ENCODE measurements at regions not wholly inside any gene's neighbourhood (a gene's known extent, or its start where the extent isn't known, plus 50 kb on each side); places are given as distances from the start of the nearest gene placed in this dataset.

- TF ChIP-seq CTCF (conservative IDR thresholded peaks at IDR 0.05 in 1 of 2, IDR thresholded peaks at IDR 0.05 in 1 of 2; ENCODE audit: extremely low read depth in 1 of 2, insufficient read depth in 1 of 2, low read depth in 1 of 2, low read length in 2 of 2) (no peak), EZH2 (IDR thresholded peaks at IDR 0.05; ENCODE audit: borderline replicate concordance, low read length) (no peak)
Observed at GRCh38 chrX:82734140-82734539, 774.0 kb upstream of the POU3F4 start.
